Ectodermal cell (in vitro differentiated cells): ENCODE measurements at regions not wholly inside any gene's neighbourhood (a gene's known extent, or its start where the extent isn't known, plus 50 kb on each side); places are given as distances from the start of the nearest gene placed in this dataset.

Experiments
- H3K27ac ChIP-seq: 2 replicates; pipeline ENCODE4 v1.7.0; 2013; ENCODE audit warnings: mild to moderate bottlenecking, low read depth, low read length; ENCODE audit not compliant: insufficient read depth, poor library complexity, severe bottlenecking
- H3K27me3 ChIP-seq: 2 replicates; pipeline ENCODE4 v1.7.0; 2013; ENCODE audit warnings: mild to moderate bottlenecking, low read length; ENCODE audit not compliant: insufficient read depth, control insufficient read depth, poor library complexity, severe bottlenecking
- H3K36me3 ChIP-seq: one replicate; pipeline ENCODE4 v1.7.0; 2013; ENCODE audit warnings: low read length; ENCODE audit not compliant: control insufficient read depth, insufficient read depth
- H3K4me1 ChIP-seq: one replicate; pipeline ENCODE4 v1.7.0; 2013; ENCODE audit warnings: low read length; ENCODE audit not compliant: control insufficient read depth, insufficient read depth
- H3K4me3 ChIP-seq: 2 replicates; pipeline ENCODE4 v1.7.0; 2013; ENCODE audit warnings: low read depth, low read length, control low read depth; ENCODE audit not compliant: insufficient read depth
- H3K9me3 ChIP-seq: 2 replicates; pipeline ENCODE4 v1.7.0; 2013; ENCODE audit warnings: mild to moderate bottlenecking, low read length, moderate library complexity; ENCODE audit not compliant: control insufficient read depth
- WGBS, 2 experiments: methylation state at CpG; one replicate each; pipeline ENCODE4 v1.1.7; 2013; ENCODE audit warnings: missing lambda C conversion rate in 2 of 2; 5-methylcytosine and 5-hydroxymethylcytosine counted together

- H3K36me3 ChIP-seq: no peaks in the 10 kb centered on the region
- 93 to 94% methylated on average over 2 to 3 of the region's 3 CpGs for WGBS, 2 experiments
- H3K27me3 ChIP-seq: no peaks in the 10 kb centered on the region
- no peaks in the 10 kb centered on the region for H3K9me3 ChIP-seq
- no peak overlapping the region for H3K27ac ChIP-seq
- H3K4me1 ChIP-seq: no peaks in the 10 kb centered on the region
- no peak overlapping the region for H3K4me3 ChIP-seq
These were observed 275.1 kb upstream of the FSIP2 start for GRCh38 chr2:185463481-185463880.

DNA sequence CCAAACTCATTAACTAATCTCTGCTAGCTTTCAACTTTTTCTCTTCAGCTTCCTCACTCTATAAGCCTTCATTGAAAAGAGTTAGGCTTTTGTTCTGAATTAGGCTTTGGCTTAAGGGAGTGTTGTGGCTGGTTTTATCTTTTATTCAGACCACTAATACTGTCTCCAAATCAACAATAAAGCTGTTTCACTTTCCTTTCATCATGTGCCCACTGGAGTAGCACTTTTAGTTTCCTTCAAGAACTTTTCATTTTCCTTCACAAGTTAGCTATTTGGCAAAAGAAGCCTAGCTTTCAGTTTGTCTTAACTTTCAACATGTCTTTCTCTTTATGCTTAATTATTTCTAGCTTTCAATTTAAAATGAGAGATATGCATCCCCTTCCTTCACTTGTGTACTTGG is 271.7 kb upstream of the FSIP2 start:
- Histone ChIP-seq H3K36me3 (no peaks in the 10 kb centered on the region), H3K27me3 (no peaks in the 10 kb centered on the region)

DNA sequence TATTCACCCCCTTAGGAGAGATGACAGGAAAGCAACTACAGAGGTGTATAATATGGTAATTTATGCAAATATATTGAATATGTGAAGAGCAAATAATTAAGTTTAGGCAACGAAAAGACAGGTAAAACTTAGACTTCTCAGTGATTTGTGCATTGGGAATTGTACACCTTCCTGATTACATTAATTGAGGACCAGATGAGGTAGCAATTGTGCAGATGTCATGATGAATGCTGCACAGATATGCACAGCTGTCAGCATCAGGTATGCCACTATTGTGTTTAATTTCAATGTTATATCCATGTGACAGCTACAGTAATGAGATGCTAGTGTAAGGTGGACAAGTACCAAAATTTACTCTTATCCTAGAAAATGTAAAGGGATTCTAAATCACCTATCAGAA is 267.2 kb upstream of the FSIP2 start:
- Histone ChIP-seq H3K36me3 (no peaks in the 10 kb centered on the region), H3K4me3 (no peak overlapping the region), H3K9me3 (no peaks in the 10 kb centered on the region), H3K27ac (no peak overlapping the region), H3K27me3 (no peaks in the 10 kb centered on the region), H3K4me1 (no peaks in the 10 kb centered on the region)
- WGBS, 2 experiments: 96 to 100% methylated on average over 1 of the region's 1 CpG

More for the DNA sequence above, 271.7 kb upstream of the FSIP2 start:
- no peak overlapping the region for H3K27ac ChIP-seq
- no peak overlapping the region for H3K4me3 ChIP-seq
- H3K9me3 ChIP-seq: no peaks in the 10 kb centered on the region
- no peaks in the 10 kb centered on the region for H3K4me1 ChIP-seq

DNA sequence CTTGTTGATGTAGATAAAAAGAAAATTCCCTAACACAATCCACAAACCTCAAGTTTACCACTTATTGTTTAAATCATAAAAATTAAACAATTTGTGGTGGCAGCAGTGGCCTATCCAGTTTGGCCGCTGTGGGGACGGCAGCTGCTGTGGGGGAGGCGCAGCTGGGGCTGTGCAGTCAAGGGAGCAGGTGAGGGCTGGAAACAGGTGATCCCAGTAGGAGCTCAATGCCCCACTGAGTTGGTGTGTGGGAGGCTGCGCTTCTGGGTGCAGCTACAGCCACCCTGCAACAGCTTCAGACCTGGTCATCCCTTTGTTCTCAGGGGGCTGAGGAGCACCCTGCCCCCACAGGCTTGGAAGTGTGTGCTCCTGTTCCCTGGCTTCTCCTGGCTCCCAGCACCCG is 266.0 kb upstream of the FSIP2 start:
- Histone ChIP-seq H3K27me3 (no peaks in the 10 kb centered on the region), H3K27ac (no peak overlapping the region), H3K9me3 (no peaks in the 10 kb centered on the region), H3K36me3 (no peaks in the 10 kb centered on the region), H3K4me3 (no peak overlapping the region), H3K4me1 (no peaks in the 10 kb centered on the region)
- 95 to 97% methylated on average over 5 of the region's 5 CpGs for whole genome bisulfite sequencing, 2 experiments

DNA sequence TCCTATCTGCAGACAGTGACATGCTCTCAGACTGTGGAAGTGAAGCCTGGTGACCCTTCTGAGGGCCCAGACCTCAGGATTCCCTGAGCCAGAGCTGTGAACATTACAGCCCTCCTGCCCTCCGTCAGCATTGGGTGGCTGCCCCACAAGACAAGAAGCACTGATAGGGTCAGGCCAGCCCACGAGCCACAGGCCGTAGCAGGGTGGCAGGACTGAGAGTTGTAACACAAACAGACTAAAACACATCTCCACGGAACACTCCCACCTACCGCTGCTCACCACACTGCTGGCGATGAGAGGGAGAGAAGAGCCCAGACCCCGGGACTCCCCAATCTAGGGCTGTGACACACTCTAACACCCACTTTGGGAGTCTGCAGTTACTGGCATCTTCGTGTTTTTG is 264.8 kb upstream of the FSIP2 start:
- WGBS, 2 experiments: 87 to 89% methylated on average over 8 of the region's 8 CpGs
- H3K27me3 ChIP-seq: no peaks in the 10 kb centered on the region
- H3K27ac ChIP-seq: no peak overlapping the region

DNA sequence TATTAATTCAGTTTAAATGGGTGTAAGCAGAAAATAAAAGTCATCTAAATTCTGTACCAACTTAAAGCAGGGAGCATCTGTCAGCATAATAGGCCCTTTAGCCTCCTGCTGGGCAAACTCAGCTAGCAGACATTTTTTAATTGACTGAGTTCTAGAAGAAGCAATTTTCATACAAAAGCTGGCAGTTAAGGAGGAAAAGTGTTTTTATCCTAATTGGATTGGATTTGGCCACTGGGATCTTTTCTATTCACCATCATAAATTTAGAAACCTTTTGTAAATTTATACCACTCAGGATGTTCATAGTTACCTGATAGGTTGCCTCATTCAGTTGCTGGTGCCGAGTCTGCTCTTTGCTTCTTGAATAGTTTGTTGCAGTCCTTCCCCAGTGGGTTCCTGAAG is 262.7 kb upstream of the FSIP2 start:
- Histone ChIP-seq H3K4me3 (no peak overlapping the region), H3K27me3 (no peaks in the 10 kb centered on the region), H3K4me1 (no peaks in the 10 kb centered on the region), H3K36me3 (no peaks in the 10 kb centered on the region), H3K27ac (no peak overlapping the region), H3K9me3 (no peaks in the 10 kb centered on the region)
- 17 to 26% methylated on average over 1 of the region's 1 CpG for WGBS, 2 experiments

More for the DNA sequence above, 264.8 kb upstream of the FSIP2 start:
- no peak overlapping the region for H3K4me3 ChIP-seq
- no peaks in the 10 kb centered on the region for H3K4me1 ChIP-seq
- H3K9me3 ChIP-seq: no peaks in the 10 kb centered on the region
- H3K36me3 ChIP-seq: no peaks in the 10 kb centered on the region

DNA sequence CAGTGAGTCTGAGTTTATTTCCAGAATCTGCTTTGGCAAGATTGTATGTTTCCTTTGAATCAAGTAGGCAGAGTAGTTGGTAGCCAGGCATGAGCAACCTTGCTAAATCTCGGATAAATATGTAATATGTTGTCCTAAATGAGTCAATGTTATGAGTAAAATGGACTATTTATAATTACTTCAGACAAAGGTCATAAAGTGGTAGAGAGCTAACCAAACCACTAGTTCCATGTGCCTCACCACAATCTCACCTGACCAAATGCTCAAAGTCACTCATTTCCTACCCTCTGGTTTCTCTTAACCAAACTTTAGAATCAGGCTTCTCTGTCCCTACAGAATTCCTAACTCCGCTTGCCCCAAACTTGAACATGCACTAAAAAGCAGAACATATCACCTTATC is 261.2 kb upstream of the FSIP2 start:
- Histone ChIP-seq H3K27me3 (no peaks in the 10 kb centered on the region), H3K36me3 (no peaks in the 10 kb centered on the region), H3K27ac (no peak overlapping the region), H3K9me3 (no peaks in the 10 kb centered on the region), H3K4me1 (no peaks in the 10 kb centered on the region), H3K4me3 (no peak overlapping the region)
- 93 to 94% methylated on average over 2 of the region's 2 CpGs for WGBS, 2 experiments

DNA sequence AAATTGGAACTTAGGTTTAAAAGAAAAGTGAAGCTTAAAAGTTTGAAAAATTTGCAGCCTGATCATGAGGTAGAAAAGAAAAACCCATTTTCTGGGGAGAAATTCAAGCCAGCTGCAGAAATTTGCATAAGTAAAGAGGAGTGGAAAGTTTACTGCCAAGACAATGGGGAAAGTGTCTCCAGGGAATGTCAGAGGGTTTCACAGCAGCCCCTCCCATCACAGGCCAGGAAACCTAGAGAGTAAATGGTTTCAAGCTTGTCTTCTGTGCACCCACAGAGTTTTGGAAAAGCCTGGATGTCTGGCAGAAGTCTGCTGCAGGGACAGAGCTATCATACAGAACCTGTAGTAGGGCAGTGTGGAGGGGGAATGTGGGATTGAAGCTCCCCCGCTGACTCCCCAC is 254.0 kb upstream of the FSIP2 start:
- Histone ChIP-seq H3K4me3 (no peak overlapping the region), H3K4me1 (no peaks in the 10 kb centered on the region), H3K27me3 (no peaks in the 10 kb centered on the region), H3K36me3 (no peaks in the 10 kb centered on the region), H3K27ac (no peak overlapping the region), H3K9me3 (no peaks in the 10 kb centered on the region)
- 81 to 82% methylated on average over 1 of the region's 1 CpG for WGBS, 2 experiments

- 82 to 86% methylated on average over 1 of the region's 1 CpG for WGBS, 2 experiments
- no peaks in the 10 kb centered on the region for H3K27me3 ChIP-seq
- peaks cover 4% of the 10 kb centered on the region for H3K36me3 ChIP-seq
- no peaks in the 10 kb centered on the region for H3K9me3 ChIP-seq
- H3K4me1 ChIP-seq: no peaks in the 10 kb centered on the region
- H3K4me3 ChIP-seq: no peak overlapping the region
- H3K27ac ChIP-seq: no peak overlapping the region
These were observed 236.3 kb upstream of the FSIP2 start for GRCh38 chr2:185502351-185502750.

GRCh38 chr2:185507719-185508118 is 230.9 kb upstream of the FSIP2 start:
- 91% methylated on average over 4 of the region's 4 CpGs for WGBS, 2 experiments
- Histone ChIP-seq H3K4me3 (no peak overlapping the region), H3K27me3 (no peaks in the 10 kb centered on the region), H3K9me3 (peaks cover 10% of the 10 kb centered on the region), H3K27ac (no peak overlapping the region), H3K36me3 (peaks cover 10% of the 10 kb centered on the region), H3K4me1 (no peaks in the 10 kb centered on the region)

GRCh38 chr2:185510060-185510459 is 228.5 kb upstream of the FSIP2 start:
- H3K36me3 ChIP-seq: peaks cover 5% of the 10 kb centered on the region
- H3K27ac ChIP-seq: no peak overlapping the region
- no peak overlapping the region for H3K4me3 ChIP-seq
- H3K9me3 ChIP-seq: peaks cover 10% of the 10 kb centered on the region
- no peaks in the 10 kb centered on the region for H3K27me3 ChIP-seq
- WGBS, 2 experiments: 91 to 100% methylated on average over 1 of the region's 3 CpGs
- no peaks in the 10 kb centered on the region for H3K4me1 ChIP-seq
